ENCODE measurements at regions not wholly inside any gene's neighbourhood (a gene's known extent, or its start where the extent isn't known, plus 50 kb on each side); places are given as distances from the start of the nearest gene placed in this dataset.

GRCh38 chr7:156356551-156356950 is 284.0 kb upstream of the RNF32 start:
- TF ChIP-seq CTCF (IDR thresholded peaks at IDR 0.05; ENCODE audit: insufficient read depth, low read length, poor library complexity, severe bottlenecking) (no peak), EZH2phosphoT487 (conservative IDR thresholded peaks at IDR 0.05; ENCODE audit: low read length) (no peak)
